Right renal cortex interstitium (tissue), 3 donors: ENCODE measurements at regions not wholly inside any gene's neighbourhood (a gene's known extent, or its start where the extent isn't known, plus 50 kb on each side); places are given as distances from the start of the nearest gene placed in this dataset.
"Not testable (repeated sequence)": the region's sequence is repeated elsewhere in the genome, so short reads cannot be mapped to it uniquely, and the experiment has no call there.

Experiments used
- DNase-seq, 3 donors: peaks; one replicate each; pipeline ENCODE4 v3.0.0-alpha.2; 2013; ENCODE audit warnings: low read depth in 3 of 3, low spot score in 2 of 3

GRCh38 chr3:159260049-159260662 lies 458.3 kb downstream of the MFSD1 start:
- DNase-seq, result peak; percentile 35 to 40 (median 36)

- not testable (repeated sequence) for DNase-seq
Observed at GRCh38 chr3:159261333-159261732, 459.5 kb downstream of the MFSD1 start.

GRCh38 chr3:159263750-159264553 lies 462.1 kb downstream of the MFSD1 start:
- DNase-seq, result peak in 2 of 3 donors; percentile 34 to 38

- no peak for DNase-seq
Observed at GRCh38 chr3:159265705-159266104, 463.9 kb downstream of the MFSD1 start.

- peak in 1 of 3 donors; percentile 15 for DNase-seq
Observed at GRCh38 chr3:159266779-159267178, 464.9 kb downstream of the MFSD1 start.

GRCh38 chr3:159271799-159272512 lies 470.1 kb downstream of the MFSD1 start:
- DNase-seq, result no peak

GRCh38 chr3:159273070-159273469 lies 471.2 kb downstream of the MFSD1 start:
- no peak for DNase-seq

GRCh38 chr3:159273608-159274007 lies 471.8 kb downstream of the MFSD1 start:
- DNase-seq, result peak; percentile 43 to 60 (median 56)

- no peak for DNase-seq
Observed at GRCh38 chr3:159275741-159276140, 473.9 kb downstream of the MFSD1 start.

- no peak for DNase-seq
Observed at GRCh38 chr3:159277814-159278213, 476.0 kb downstream of the MFSD1 start.

GRCh38 chr3:159280386-159281191 lies 478.7 kb downstream of the MFSD1 start:
- no peak for DNase-seq

GRCh38 chr3:159293493-159293892 lies 491.6 kb downstream of the MFSD1 start:
- DNase-seq, result no peak

GRCh38 chr3:159301961-159302360 lies 500.1 kb downstream of the MFSD1 start:
- DNase-seq, result no peak

- no peak for DNase-seq
Observed at GRCh38 chr3:159305017-159305416, 503.2 kb downstream of the MFSD1 start.

GRCh38 chr3:159316706-159317105 lies 514.9 kb downstream of the MFSD1 start:
- not testable (repeated sequence) for DNase-seq

GRCh38 chr3:159319156-159319555 lies 517.3 kb downstream of the MFSD1 start:
- no peak for DNase-seq

GRCh38 chr3:159322322-159322939 lies 520.6 kb downstream of the MFSD1 start:
- no peak for DNase-seq

GRCh38 chr3:159323848-159324247 lies 522.0 kb downstream of the MFSD1 start:
- no peak for DNase-seq

GRCh38 chr3:159326998-159327397 lies 525.1 kb downstream of the MFSD1 start:
- DNase-seq, result no peak

- no peak for DNase-seq
Observed at GRCh38 chr3:159332535-159333099, 530.8 kb downstream of the MFSD1 start.
